ENCODE measurements at regions not wholly inside any gene's neighbourhood (a gene's known extent, or its start where the extent isn't known, plus 50 kb on each side); places are given as distances from the start of the nearest gene placed in this dataset.
"Not testable (repeated sequence)": the region's sequence is repeated elsewhere in the genome, so short reads cannot be mapped to it uniquely, and the experiment has no call there.

GRCh38 chr1:185397183-185397582 lies 80.1 kb upstream of the IVNS1ABP start:
- TF ChIP-seq CTCF (conservative IDR thresholded peaks at IDR 0.05) (no peak), ZFX (IDR thresholded peaks at IDR 0.05) (no peak)
- no peak overlapping the region for H3K27ac ChIP-seq

DNA sequence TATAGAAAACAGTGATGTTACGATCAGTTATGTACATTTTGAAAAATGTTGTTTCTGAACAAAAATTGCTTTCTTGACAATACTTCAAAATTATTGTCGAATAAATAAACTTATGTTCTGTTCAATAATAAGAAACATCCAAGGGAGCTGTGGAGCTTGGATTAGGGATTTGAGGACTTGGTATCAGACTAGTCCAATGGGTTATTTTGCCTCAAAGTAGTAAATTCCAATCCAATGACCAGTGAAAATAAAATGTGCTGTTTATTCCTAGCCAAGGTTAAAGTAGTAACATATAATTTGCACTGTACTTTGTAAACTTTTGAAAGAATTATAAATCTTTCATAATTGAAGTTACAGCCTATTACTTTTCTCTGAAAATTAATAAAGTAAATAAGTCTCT lies 79.1 kb upstream of the IVNS1ABP start:
- H3K27ac ChIP-seq = no peak overlapping the region
- TF ChIP-seq CTCF (conservative IDR thresholded peaks at IDR 0.05) (no peak), ZFX (IDR thresholded peaks at IDR 0.05) (no peak)

DNA sequence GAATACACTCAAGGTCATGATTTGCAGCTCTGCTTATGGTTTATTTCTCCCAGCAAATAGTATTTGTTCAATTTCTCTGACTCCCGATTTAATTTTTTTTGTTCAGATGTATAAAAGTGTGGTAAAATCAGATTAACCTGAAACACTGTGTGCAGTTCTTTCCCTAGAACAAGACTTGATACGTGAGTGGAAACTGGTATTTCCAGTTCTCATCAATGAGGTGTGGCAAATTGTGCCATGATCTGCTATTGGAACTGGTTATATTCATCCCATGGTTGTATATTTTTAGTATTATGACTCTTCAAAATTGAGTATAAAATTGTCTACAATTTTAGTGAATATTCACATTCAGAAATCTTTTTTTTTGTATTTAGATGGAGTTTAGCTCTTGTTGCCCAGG lies 76.8 kb upstream of the IVNS1ABP start:
- H3K27ac ChIP-seq = no peak overlapping the region
- TF ChIP-seq ZFX (IDR thresholded peaks at IDR 0.05) = no peak
- TF ChIP-seq CTCF (conservative IDR thresholded peaks at IDR 0.05) = no peak

GRCh38 chr1:185393205-185393604 lies 76.2 kb upstream of the IVNS1ABP start:
- H3K27ac ChIP-seq = no peak overlapping the region
- no peak for TF ChIP-seq ZFX (IDR thresholded peaks at IDR 0.05)
- no peak for TF ChIP-seq CTCF (conservative IDR thresholded peaks at IDR 0.05)

GRCh38 chr1:185388815-185389214 lies 71.8 kb upstream of the IVNS1ABP start:
- H3K27ac ChIP-seq = no peak overlapping the region
- no peak for TF ChIP-seq CTCF (conservative IDR thresholded peaks at IDR 0.05)
- TF ChIP-seq ZFX (IDR thresholded peaks at IDR 0.05) = no peak

DNA sequence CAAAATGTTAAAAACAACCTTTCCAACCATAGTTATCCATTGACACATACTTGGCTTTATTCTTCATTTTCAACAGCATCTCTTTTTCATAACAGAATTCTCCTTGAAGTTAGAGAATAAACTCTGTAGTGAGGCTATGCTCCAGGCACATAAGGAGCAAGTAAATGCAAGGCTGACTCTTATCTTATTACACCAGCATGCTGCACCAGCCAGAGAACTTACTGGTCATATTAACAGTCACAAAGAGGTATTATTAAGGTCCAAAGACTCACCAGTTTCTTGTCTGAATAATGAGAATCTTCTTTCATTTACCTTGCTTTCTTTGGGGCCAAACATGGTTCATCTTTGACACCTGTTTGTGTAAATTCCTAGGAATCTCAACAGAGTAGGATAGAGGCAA lies 71.3 kb upstream of the IVNS1ABP start:
- TF ChIP-seq ZFX (IDR thresholded peaks at IDR 0.05) (no peak), CTCF (conservative IDR thresholded peaks at IDR 0.05) (no peak)
- H3K27ac ChIP-seq = no peak overlapping the region

DNA sequence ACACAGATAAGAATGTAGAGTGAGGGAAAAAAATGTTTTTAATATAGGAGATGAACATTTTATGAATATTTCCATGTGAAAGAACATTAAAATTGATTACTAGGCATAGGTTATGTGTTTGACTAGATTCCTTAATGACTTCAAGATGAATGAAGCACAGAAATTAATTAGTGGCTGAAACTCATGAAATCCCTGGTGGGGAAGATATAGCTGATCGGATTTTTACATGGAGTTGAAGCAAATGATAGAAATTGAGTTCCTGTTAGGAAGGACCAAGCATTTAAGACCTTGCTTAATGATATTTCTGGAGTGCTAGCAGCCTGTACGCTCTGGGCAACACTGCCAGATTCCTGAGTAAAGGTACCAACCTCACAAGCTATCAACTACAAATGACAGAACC lies 68.9 kb upstream of the IVNS1ABP start:
- H3K27ac ChIP-seq = no peak overlapping the region
- TF ChIP-seq ZFX (IDR thresholded peaks at IDR 0.05) (no peak), CTCF (conservative IDR thresholded peaks at IDR 0.05) (no peak)

GRCh38 chr1:185383805-185384204 lies 66.8 kb upstream of the IVNS1ABP start:
- not testable (repeated sequence) for H3K27ac ChIP-seq

All from C4-2B (cell line).